ENCODE measurements at regions not wholly inside any gene's neighbourhood (a gene's known extent, or its start where the extent isn't known, plus 50 kb on each side); places are given as distances from the start of the nearest gene placed in this dataset.
A peak's percentile ranks its signal among the peaks of the same experiment; 100 is the strongest.
"Not testable (repeated sequence)": the region's sequence is repeated elsewhere in the genome, so short reads cannot be mapped to it uniquely, and the experiment has no call there.

- 81 to 89% methylated on average over 4 of the region's 4 CpGs for WGBS, 2 donors
- Histone ChIP-seq H3K4me1 (no peaks in the 10 kb centered on the region), H3K27me3 (no peaks in the 10 kb centered on the region), H3K27ac (no peak overlapping the region), H3K36me3 (no peaks in the 10 kb centered on the region), H3K9me3 (no peaks in the 10 kb centered on the region), H3K4me3 (no peak overlapping the region)
- DNase-seq: no peak
- TF ChIP-seq POLR2AphosphoS5 (IDR thresholded peaks at IDR 0.05) (no peak), POLR2A (IDR thresholded peaks at IDR 0.05) (no peak), EP300 (IDR thresholded peaks at IDR 0.05) (no peak)
- TF ChIP-seq, protein P1, sequence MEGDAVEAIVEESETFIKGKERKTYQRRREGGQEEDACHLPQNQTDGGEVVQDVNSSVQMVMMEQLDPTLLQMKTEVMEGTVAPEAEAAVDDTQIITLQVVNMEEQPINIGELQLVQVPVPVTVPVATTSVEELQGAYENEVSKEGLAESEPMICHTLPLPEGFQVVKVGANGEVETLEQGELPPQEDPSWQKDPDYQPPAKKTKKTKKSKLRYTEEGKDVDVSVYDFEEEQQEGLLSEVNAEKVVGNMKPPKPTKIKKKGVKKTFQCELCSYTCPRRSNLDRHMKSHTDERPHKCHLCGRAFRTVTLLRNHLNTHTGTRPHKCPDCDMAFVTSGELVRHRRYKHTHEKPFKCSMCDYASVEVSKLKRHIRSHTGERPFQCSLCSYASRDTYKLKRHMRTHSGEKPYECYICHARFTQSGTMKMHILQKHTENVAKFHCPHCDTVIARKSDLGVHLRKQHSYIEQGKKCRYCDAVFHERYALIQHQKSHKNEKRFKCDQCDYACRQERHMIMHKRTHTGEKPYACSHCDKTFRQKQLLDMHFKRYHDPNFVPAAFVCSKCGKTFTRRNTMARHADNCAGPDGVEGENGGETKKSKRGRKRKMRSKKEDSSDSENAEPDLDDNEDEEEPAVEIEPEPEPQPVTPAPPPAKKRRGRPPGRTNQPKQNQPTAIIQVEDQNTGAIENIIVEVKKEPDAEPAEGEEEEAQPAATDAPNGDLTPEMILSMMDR (IDR thresholded peaks at IDR 0.05): no peak
- intact Hi-C loops (cut with DNase I): no loop called here
These were observed 109.0 kb downstream of the ANXA3 start for GRCh38 chr4:78660559-78660958.

GRCh38 chr4:78661086-78661690, 109.6 kb downstream of the ANXA3 start:
- TF ChIP-seq, protein P1 (IDR thresholded peaks at IDR 0.05): no peak
- TF ChIP-seq EP300 (IDR thresholded peaks at IDR 0.05): no peak
- no peak for TF ChIP-seq POLR2AphosphoS5 (IDR thresholded peaks at IDR 0.05)
- TF ChIP-seq POLR2A (IDR thresholded peaks at IDR 0.05): no peak
- Histone ChIP-seq H3K36me3 (no peaks in the 10 kb centered on the region), H3K27me3 (no peaks in the 10 kb centered on the region), H3K4me3 (no peak overlapping the region), H3K27ac (peak overlapping the region in 3 of 4 donors; percentile 9 to 48 (median 15)), H3K9me3 (no peaks in the 10 kb centered on the region), H3K4me1 (no peaks in the 10 kb centered on the region)
- DNase-seq: no peak
- 96 to 97% methylated on average over 3 of the region's 3 CpGs for WGBS, 2 donors
- intact Hi-C loops (cut with DNase I): no loop called here

DNA sequence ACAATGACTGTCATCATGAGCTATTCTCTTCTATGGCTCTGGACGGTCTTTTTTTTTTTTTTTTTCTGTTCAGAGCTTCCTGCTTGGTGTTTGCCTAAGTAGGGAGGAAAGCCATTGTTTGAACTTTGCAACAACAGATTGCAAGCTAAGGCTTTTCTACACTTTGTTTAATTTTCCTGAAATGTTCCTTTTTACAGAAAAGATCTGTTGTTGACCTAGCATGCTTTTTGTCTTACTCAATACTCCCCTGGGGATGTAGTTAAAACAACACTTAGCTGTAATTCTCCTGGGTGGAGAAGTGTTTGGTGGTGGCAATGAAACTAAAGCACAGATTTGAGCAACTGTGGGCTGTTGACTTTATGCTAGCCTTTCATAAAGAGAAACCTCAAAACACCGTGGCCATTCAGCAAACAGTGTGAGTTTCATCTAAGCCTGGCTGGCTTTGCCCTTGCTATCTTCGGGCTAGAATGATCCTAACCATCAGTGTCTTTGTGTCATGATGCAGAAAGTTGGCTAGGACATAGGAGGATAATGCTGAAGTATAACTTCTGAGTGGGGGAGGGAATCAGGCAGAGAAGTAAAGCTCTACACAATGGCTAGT, 110.5 kb downstream of the ANXA3 start:
- H3K36me3 ChIP-seq: no peaks in the 10 kb centered on the region
- no peak for DNase-seq
- TF ChIP-seq POLR2A (IDR thresholded peaks at IDR 0.05) (no peak), POLR2AphosphoS5 (IDR thresholded peaks at IDR 0.05) (no peak), EP300 (IDR thresholded peaks at IDR 0.05) (no peak)
- TF ChIP-seq, protein P1 (IDR thresholded peaks at IDR 0.05): no peak
- no peaks in the 10 kb centered on the region for H3K9me3 ChIP-seq
- H3K27me3 ChIP-seq: no peaks in the 10 kb centered on the region
- WGBS, 2 donors: 8 to 21% methylated on average over 3 of the region's 3 CpGs
- intact Hi-C loops (cut with DNase I): no loop called here
- H3K4me1 ChIP-seq: no peaks in the 10 kb centered on the region
- H3K4me3 ChIP-seq: no peak overlapping the region
- H3K27ac ChIP-seq: peak overlapping the region in 3 of 4 donors; percentile 15 to 48 (median 15)

- Histone ChIP-seq H3K36me3 (no peaks in the 10 kb centered on the region), H3K27ac (peak overlapping the region in 2 of 4 donors; percentile 15), H3K4me1 (no peaks in the 10 kb centered on the region), H3K9me3 (no peaks in the 10 kb centered on the region), H3K4me3 (no peak overlapping the region), H3K27me3 (no peaks in the 10 kb centered on the region)
- intact Hi-C loops (cut with DNase I): no loop called here
- DNase-seq: no peak
- WGBS, 2 donors: 96 to 97% methylated on average over 1 of the region's 1 CpG
- TF ChIP-seq POLR2AphosphoS5 (IDR thresholded peaks at IDR 0.05): no peak
- TF ChIP-seq, protein P1 (IDR thresholded peaks at IDR 0.05): no peak
- TF ChIP-seq POLR2A (IDR thresholded peaks at IDR 0.05): no peak
- TF ChIP-seq EP300 (IDR thresholded peaks at IDR 0.05): no peak
These were observed 111.1 kb downstream of the ANXA3 start for GRCh38 chr4:78662658-78663057.

DNA sequence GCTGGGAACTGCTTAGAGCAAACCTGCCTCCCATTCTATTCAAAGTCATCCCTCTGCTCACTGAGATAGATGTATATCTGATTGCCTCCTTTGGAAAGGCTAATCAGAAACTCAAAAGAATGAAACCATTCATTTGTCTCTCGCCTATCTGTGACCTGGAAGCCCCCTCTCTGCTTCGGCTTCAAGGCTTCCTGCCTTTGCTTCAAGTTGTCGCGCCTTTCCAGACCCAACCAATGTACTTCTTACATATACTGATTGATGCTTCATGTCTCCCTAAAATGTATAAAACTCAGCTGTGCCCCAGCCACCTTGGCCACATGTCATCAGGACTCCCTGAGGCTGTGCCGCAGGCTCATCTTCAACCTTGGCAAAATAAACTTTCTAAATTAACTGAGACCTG, 111.9 kb upstream of the BMP2K start:
- WGBS, 2 donors: 96 to 97% methylated on average over 5 of the region's 5 CpGs
- H3K4me1 ChIP-seq; H3K4me3 ChIP-seq; intact Hi-C loops (cut with DNase I); H3K36me3 ChIP-seq; H3K27me3 ChIP-seq; H3K9me3 ChIP-seq; H3K27ac ChIP-seq; DNase-seq: not testable (repeated sequence)

Data from sigmoid colon (tissue), 6 donors.